GM21390 (cell line): ENCODE measurements at regions not wholly inside any gene's neighbourhood (a gene's known extent, or its start where the extent isn't known, plus 50 kb on each side); places are given as distances from the start of the nearest gene placed in this dataset.

Experiments used
- ATAC-seq: cut with Tn5 transposase; IDR thresholded peaks from one replicate; pipeline ENCODE4 v1.9.1; 2021; ENCODE audit not compliant: unreplicated experiment

- ATAC-seq, result no peak
Measured at GRCh38 chr3:62975566-62975965, 100.3 kb upstream of the CADPS start.

DNA sequence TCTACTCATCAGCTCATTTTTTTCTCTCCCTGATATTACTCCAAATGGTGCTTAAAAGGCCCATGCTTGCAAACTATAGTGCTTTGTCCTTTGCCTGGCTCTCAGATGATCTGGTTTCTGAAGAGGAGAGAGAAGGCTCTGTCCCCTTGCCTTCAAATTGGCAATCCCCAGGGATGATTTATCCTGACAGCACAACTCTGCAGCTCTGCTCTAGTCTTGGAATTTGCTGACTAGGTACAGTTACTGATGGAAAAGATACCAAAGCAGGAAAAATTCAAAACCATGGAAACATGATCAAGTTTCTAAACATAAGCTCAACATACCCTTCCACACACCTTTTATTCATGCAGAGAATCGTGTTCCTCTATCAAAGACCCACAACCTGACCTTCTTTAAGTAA, 106.7 kb upstream of the CADPS start:
- ATAC-seq, result no peak

DNA sequence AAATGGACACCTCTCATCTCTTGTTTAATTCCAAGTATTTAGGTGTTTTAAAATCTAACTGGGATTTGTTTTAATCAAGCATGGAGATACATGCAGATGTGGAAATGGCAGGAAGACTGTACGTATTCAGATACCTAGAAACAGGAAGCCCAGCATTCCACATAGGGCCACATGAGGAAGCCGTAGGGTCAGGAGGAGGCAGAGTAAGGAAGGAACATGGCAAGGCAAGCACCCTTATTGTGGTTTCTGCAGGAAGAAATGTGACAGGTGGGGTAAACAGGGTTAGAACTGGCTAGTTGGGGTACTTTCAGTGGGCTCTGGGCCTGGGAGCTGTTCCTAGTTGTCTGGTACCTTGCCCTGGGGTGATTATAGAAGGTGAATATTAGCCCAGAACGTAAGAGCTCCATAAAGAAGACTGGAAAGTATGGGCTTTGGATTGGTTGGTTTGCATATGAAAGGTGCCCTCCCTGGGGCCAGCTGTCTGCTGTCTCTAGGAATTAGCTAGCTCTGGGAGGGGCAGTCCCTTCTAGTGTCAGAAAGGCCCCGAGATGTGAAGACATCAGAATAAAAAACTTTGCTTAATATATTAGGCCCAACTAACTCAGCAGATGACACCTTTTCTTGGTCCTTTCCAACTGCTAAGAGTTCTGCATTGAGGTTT, 107.7 kb upstream of the CADPS start:
- no peak for ATAC-seq

GRCh38 chr3:62986061-62986460, 110.8 kb upstream of the CADPS start:
- no peak for ATAC-seq

GRCh38 chr3:62987721-62988120, 112.5 kb upstream of the CADPS start:
- ATAC-seq, result no peak

DNA sequence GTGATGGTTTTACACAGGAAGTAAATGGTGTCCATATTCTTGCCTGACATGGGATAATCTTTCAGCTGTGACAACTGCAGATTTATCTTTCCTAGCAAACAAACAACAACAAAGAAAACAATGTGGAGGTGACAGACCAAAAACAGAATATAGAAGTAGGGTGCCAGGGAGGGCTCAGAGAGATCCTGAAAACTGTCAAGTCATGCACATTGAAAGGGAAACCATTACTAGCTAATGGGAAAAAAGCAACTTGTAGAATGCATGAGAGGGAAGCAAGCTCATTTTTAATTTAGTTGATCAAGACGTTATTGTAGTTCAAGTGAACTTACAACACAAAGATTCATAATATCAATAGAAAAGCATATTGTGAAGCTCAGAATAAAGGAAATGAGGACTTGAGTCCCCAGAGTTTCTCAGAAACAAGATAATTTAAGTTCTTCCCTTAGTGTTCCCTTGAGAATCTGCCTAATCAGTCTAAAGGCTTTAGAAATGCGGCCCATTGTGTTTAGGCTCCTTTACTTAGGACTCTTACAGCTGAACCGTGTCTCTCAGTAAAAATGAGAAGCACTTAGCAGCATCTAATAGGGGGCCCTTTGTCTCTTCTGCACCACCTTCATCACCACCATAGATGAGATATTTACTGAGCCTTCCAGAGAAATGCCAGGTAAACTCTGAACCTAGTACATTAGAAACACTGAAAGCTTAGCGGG, 115.6 kb upstream of the CADPS start:
- no peak for ATAC-seq

- no peak for ATAC-seq
Measured at GRCh38 chr3:62992520-62992919, 117.3 kb upstream of the CADPS start.

GRCh38 chr3:62995119-62995518, 119.9 kb upstream of the CADPS start:
- ATAC-seq, result no peak

- ATAC-seq, result no peak
Measured at GRCh38 chr3:62995530-62995929, 120.3 kb upstream of the CADPS start.

DNA sequence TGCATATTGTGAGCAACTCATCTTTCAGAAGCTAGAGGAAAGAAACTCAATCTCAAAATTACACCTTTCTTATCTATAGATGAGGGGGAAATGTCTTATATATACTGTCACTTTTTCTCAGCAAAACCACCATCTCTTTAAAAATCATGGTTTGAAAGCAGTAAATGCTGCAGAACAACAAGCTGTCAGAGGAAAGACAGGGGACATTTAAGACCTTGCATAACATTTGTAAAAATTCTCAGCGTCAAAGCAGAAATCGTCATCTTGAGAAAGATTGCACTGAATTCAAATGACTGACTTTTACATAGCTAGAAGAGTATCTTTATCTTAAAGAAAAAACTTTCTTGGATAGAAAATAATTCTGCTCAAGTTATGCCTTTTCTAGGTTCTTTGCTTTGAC, 122.2 kb upstream of the CADPS start:
- no peak for ATAC-seq

- ATAC-seq, result no peak
Measured at GRCh38 chr3:62999158-62999557, 123.9 kb upstream of the CADPS start.

DNA sequence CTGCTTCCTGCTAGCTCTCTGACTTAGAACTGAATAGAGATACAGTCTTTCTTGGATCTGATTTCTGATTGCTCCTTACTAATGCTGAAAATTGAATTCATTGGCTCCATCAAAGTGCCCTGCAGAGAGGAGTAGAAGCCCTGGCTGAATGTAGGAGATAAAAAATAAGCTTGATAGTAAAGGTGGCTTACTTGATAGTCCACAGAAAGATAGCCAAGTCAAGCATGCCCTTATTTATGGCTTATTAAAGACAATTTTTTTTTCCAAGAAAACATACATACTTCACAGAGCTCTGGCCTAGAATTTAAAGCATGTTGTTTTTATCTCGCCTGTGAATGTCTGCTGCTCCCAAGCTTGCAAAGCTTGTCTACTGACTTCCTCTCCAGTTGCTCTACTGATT, 124.6 kb upstream of the CADPS start:
- ATAC-seq, result no peak

DNA sequence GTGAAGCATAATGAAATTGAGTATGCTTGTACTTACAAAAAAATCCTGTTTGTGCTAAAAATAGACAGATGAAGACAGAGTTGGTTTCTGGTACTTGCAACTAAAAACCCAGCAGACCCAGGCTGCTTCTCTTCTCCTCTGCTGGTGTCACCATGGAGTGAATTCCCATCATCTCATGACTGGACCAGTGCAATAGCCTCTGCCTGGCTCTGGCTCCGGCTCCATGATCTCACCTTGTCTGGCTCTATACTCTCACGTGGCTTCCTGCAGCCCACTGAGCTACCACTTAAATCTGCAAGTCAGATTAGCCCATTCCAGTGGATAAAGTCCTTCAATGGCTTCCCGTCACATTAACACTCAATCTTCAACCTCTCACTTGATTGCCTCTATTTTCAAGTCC, 129.2 kb upstream of the CADPS start:
- no peak for ATAC-seq

GRCh38 chr3:63015614-63016309, 140.5 kb upstream of the CADPS start:
- no peak for ATAC-seq

GRCh38 chr3:63022114-63022513, 146.9 kb upstream of the CADPS start:
- ATAC-seq, result no peak

DNA sequence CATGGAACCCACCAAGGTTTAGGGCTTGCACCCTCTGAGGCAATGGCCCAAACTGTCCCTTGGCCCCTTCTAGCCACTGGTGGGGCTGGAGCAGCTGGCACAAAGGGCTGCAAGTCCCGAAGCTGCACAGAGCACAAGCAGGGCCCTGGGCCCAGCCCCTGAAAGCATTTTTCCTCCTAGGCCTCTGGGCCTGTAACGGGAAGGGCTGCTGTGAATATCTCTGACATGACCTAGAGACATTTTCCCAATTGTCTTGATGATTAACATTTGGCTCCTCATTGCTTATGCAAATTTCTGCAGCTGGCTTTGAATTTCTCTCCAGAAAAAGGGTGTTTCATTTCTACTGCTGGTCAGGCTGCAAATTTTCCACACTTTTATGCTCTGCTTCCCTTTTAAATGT, 151.5 kb upstream of the CADPS start:
- no peak for ATAC-seq

DNA sequence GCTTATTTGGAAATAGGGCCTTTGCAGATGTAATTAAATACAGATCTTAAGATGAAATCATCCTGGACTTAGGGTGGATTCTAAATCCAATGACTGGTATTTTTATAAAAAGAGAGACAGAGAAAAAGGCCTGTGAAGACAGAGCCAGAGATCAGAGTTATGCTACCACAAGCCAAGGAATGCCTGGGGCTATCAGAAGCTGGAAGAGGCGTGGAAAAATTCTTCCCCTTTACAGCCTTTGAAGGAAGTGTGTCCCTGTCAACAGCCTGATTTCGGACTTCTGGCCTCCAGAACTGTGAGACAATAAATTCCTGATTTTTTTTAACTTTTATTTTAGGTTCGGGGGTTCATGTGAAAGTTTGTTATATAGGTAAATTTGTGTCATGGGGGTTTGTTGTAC, 154.1 kb upstream of the CADPS start:
- ATAC-seq, result no peak

DNA sequence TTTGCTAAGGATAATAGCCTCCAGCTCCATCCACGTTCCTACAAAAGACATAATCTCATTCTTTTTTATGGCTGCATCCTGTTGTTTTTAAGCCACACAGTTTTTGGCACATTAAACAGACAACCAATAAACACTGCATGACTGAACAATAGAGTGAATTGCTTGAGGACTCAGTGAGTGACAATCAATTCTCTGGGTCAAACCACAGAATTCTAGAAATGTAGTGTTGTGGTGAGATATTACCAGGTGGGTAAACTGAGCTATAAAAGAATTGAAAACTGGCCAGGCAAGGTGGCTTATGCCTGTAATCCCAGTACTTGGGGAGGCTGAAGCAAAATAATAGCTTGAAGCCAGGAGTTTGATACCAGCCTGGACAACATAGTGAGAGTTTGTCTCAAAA, 154.7 kb upstream of the CADPS start:
- ATAC-seq, result no peak

DNA sequence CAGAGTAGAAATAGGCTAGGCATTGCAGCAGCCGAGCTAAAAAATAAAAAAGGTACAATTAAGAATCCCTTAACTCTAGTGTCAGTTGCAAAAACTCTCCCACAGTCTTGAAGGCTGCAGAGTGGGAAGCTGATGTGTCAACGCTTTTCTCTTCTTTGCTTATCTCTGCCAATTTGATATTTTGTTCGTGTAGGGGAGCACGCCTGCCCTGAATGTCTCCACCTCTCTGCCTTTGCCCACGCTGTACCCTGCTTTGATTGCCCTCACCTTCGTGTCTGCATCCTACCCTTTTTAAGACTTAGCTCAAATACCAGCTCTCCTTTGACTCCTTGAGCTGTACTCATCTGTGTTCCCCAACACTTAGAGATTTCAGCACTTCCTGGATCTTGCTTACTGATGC, 155.4 kb upstream of the CADPS start:
- ATAC-seq, result no peak

- no peak for ATAC-seq
Measured at GRCh38 chr3:63032881-63033280, 157.7 kb upstream of the CADPS start.

GRCh38 chr3:63034101-63034500, 158.9 kb upstream of the CADPS start:
- no peak for ATAC-seq

DNA sequence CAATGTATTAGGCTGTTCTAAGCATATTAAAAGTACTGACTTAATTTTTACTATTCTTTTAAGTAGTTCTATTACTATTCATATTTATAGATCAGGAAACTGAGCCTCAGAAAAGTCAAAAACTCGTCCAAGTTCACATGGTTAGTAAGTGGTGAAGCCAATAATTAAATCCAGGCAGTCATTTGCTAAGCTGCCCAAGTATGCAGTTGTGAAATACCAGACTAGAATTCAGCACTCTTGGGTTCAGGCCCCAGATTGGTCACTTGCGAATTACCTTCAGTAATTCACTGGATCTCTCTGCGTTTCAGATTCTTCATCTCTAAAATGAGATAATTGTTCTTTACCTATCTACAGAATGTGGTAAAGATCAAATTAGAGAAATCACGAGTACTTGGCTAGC, 161.9 kb upstream of the CADPS start:
- ATAC-seq, result no peak
